ENCODE measurements at regions not wholly inside any gene's neighbourhood (a gene's known extent, or its start where the extent isn't known, plus 50 kb on each side); places are given as distances from the start of the nearest gene placed in this dataset.
A peak's percentile ranks its signal among the peaks of the same experiment; 100 is the strongest.

DNA sequence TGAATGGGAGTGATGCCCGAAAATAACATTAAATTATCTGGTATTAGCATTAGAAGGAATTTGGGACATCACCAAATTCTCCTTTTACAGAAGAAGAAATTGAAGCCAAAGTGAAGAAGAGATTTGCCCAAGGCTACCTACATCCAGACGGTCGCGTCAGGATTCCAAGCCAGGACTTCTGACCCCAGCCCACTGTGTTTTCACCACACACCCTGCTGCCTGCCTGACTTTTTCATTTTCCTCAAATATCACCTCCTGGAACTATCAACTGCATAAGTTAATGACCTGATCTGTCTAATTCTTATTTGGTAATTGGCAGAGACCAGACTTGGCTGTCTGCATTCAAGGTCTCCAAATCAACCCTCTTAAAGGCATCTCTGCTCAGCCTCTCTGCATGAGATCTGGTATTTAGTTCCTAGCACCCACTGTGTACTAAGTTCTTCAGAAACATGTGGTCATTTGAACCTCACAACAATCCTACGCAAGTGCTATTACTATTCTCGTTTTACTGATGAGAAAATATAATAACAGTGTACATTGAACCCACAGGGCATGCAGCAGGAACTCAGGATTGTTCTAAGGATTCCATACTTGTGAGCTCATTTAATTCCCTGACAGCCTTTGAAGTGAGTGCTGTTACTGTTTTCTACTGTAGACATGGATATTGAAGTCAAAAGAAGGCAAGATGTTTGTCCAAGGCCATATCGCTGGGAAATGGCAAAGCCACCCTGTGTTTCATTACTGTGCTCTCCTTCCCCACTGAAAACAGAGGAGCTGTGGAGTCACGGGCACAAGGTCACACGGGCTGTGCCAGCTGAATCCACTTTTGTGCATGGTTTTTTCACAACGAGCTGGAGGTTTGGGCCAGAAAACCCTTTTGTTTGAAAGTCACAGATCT, 195.2 kb upstream of the C1QTNF7 start:
- H3K4me3 Mint-ChIP-seq: no peak overlapping the region

GRCh38 chr4:15233264-15233597, 194.6 kb upstream of the C1QTNF7 start:
- H3K4me1 Mint-ChIP-seq (ENCODE audit: low read depth): peaks cover 25% of the 10 kb centered on the region
- peaks cover 3% of the 10 kb centered on the region for H3K27me3 Mint-ChIP-seq (ENCODE audit: low read depth)
- H3K27ac Mint-ChIP-seq: no peak overlapping the region
- no peaks in the 10 kb centered on the region for H3K36me3 Mint-ChIP-seq (ENCODE audit: low read depth)
- no peaks in the 10 kb centered on the region for H3K9me3 Mint-ChIP-seq
- H3K4me3 Mint-ChIP-seq: peak overlapping the region; percentile 39

More for the DNA sequence above, 195.2 kb upstream of the C1QTNF7 start:
- no peak overlapping the region for H3K27ac Mint-ChIP-seq
- H3K27me3 Mint-ChIP-seq (ENCODE audit: low read depth): peaks cover 3% of the 10 kb centered on the region
- H3K4me1 Mint-ChIP-seq (ENCODE audit: low read depth): peaks cover 25% of the 10 kb centered on the region
- H3K36me3 Mint-ChIP-seq (ENCODE audit: low read depth): no peaks in the 10 kb centered on the region
- H3K9me3 Mint-ChIP-seq: no peaks in the 10 kb centered on the region

DNA sequence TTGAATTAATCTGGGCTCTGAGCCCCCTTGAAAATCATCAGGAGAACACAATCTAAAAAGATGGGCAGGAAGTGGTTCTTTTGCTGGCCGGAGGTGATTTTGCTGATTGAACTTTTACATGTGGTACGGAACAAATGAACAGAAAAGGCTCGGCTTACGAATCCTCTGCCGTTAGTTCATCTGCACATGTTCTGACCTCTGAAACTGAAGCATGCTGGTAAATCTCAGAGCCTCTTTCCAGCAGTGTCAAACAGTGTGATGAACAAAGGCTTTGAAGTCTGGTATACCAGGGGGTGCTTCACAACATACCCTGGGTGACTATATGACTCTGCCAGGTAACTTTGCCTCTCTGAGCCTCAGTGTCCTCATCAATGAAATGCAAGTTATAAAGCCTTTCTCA, 194.2 kb upstream of the C1QTNF7 start:
- Mint-ChIP-seq H3K36me3 (ENCODE audit: low read depth) (no peaks in the 10 kb centered on the region), H3K27me3 (ENCODE audit: low read depth) (peaks cover 6% of the 10 kb centered on the region), H3K4me1 (ENCODE audit: low read depth) (peaks cover 25% of the 10 kb centered on the region), H3K4me3 (peak overlapping the region; percentile 39), H3K27ac (no peak overlapping the region), H3K9me3 (no peaks in the 10 kb centered on the region)

DNA sequence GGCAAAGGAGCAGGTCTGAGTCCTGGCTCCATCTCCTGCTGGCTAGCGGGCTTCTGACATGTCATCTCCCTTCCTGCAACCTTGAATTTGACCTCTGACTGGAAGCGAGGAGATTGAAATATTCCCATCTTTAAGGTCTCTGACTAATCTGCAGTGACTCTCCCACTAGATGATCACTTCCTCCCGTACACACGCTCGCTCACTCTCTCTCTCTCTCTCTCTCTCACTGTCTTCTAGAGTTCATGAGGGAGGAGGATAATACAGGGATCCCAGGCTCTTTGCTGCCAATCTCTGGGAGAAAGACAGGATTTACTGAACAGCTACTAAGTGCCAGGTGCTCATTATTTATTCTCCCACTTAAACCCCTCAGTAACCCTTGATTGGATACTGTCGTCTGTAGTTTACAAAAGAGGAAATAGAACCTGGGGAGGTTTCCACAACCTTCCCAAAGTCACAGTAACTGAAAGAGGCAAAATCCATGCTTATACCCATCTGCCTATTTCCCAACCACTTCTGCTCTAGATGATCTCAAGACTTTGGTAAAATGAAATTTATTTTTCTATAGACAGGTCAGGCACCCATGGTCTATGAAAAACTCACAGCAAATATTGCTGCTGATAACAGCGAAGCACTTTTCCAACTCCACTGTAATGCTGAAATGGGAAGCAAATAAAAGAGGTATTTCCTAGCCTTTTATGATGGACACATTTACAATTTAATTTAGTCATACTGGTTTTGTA, 193.5 kb upstream of the C1QTNF7 start:
- Mint-ChIP-seq H3K9me3 (no peaks in the 10 kb centered on the region), H3K36me3 (ENCODE audit: low read depth) (no peaks in the 10 kb centered on the region), H3K27me3 (ENCODE audit: low read depth) (peaks cover 7% of the 10 kb centered on the region), H3K4me1 (ENCODE audit: low read depth) (peaks cover 25% of the 10 kb centered on the region), H3K27ac (peak overlapping the region; percentile 15), H3K4me3 (peak overlapping the region; percentile 40)

DNA sequence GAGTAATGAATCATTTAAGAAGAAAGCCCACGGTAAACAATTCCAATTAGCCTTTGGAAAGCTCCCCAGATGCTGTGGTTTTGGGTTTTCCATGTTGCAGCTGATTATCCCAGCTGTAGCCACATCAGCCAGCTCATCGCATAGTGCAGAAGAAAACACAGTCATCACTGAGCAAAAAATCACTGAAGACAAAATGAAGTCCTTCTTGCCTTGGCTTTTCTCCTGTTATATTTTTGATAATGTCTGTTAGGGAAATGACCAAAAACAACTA, 193.0 kb upstream of the C1QTNF7 start:
- H3K4me1 Mint-ChIP-seq (ENCODE audit: low read depth): peaks cover 25% of the 10 kb centered on the region
- H3K27ac Mint-ChIP-seq: no peak overlapping the region

GRCh38 chr4:15235135-15235534, 192.7 kb upstream of the C1QTNF7 start:
- peaks cover 25% of the 10 kb centered on the region for H3K4me1 Mint-ChIP-seq (ENCODE audit: low read depth)
- H3K36me3 Mint-ChIP-seq (ENCODE audit: low read depth): no peaks in the 10 kb centered on the region
- H3K27me3 Mint-ChIP-seq (ENCODE audit: low read depth): peaks cover 7% of the 10 kb centered on the region
- no peaks in the 10 kb centered on the region for H3K9me3 Mint-ChIP-seq
- H3K27ac Mint-ChIP-seq: no peak overlapping the region
- H3K4me3 Mint-ChIP-seq: no peak overlapping the region

More for the DNA sequence above, 193.0 kb upstream of the C1QTNF7 start:
- no peak overlapping the region for H3K4me3 Mint-ChIP-seq
- peaks cover 7% of the 10 kb centered on the region for H3K27me3 Mint-ChIP-seq (ENCODE audit: low read depth)
- H3K36me3 Mint-ChIP-seq (ENCODE audit: low read depth): no peaks in the 10 kb centered on the region
- no peaks in the 10 kb centered on the region for H3K9me3 Mint-ChIP-seq

GRCh38 chr4:15237648-15238230, 190.1 kb upstream of the C1QTNF7 start:
- Mint-ChIP-seq H3K27me3 (ENCODE audit: low read depth) (peaks cover 7% of the 10 kb centered on the region), H3K4me1 (ENCODE audit: low read depth) (peaks cover 19% of the 10 kb centered on the region), H3K9me3 (no peaks in the 10 kb centered on the region), H3K4me3 (no peak overlapping the region), H3K27ac (no peak overlapping the region), H3K36me3 (ENCODE audit: low read depth) (no peaks in the 10 kb centered on the region)

DNA sequence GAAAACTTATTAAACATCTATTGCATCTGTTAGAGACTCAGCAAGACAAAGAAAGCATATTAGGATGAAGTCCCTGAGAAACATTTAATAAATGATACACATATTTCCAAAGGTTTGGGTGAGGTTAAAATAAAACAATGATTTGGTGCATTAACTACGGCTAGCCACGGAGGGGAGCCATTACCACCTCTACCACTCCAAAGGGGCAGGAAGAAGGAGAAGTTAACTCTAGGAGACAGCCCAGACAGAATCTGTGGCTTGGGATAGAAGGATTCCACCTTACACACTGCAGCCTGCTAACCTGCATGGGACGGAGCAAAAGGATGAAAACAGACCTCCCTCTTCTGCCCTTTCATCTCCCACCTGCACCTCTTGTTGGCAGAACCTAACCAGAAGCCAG, 189.1 kb upstream of the C1QTNF7 start:
- H3K4me1 Mint-ChIP-seq (ENCODE audit: low read depth): peaks cover 9% of the 10 kb centered on the region
- H3K36me3 Mint-ChIP-seq (ENCODE audit: low read depth): no peaks in the 10 kb centered on the region
- H3K27me3 Mint-ChIP-seq (ENCODE audit: low read depth): peaks cover 7% of the 10 kb centered on the region
- H3K27ac Mint-ChIP-seq: no peak overlapping the region
- H3K4me3 Mint-ChIP-seq: no peak overlapping the region
- no peaks in the 10 kb centered on the region for H3K9me3 Mint-ChIP-seq

DNA sequence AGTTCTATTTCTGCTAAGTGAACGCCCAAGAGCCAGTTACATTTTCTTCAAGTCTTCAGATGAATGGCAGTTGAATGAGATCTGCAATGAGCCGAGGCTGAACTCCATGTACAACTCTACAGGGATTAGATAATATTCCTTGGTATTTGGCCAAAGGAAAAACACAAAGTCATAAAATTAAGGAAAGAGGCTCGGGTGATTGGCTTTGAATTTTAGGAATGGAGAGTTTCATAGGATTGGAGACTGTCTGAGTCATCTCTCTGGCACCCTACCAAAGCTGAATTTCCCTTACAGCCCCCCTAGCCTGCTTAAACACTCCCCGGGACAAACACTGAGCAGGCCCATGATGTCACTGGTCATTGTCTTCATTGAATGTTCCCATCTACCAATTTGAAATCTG, 188.0 kb upstream of the C1QTNF7 start:
- Mint-ChIP-seq H3K9me3 (no peaks in the 10 kb centered on the region), H3K4me3 (no peak overlapping the region), H3K4me1 (ENCODE audit: low read depth) (no peaks in the 10 kb centered on the region), H3K36me3 (ENCODE audit: low read depth) (no peaks in the 10 kb centered on the region), H3K27me3 (ENCODE audit: low read depth) (peaks cover 4% of the 10 kb centered on the region), H3K27ac (no peak overlapping the region)

DNA sequence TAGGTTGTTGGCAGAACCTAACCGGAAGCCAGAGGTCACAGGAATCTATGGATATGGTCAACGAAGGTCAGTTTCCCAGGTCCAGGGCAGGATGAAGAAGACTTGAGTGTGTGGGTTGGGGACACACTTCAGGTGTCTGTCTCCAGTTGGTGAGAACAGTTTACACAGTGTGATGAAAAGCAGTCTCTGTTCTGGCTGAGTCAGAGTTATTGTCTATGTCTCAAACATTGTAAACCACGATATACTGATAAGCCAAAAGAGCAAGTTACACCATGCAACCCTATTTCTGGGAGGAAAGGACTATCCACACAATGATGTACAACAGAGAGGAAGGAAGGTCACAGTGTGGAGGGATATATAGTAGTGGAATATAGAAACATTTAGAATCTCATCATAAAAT, 187.1 kb upstream of the C1QTNF7 start:
- Mint-ChIP-seq H3K4me1 (ENCODE audit: low read depth) (no peaks in the 10 kb centered on the region), H3K9me3 (no peaks in the 10 kb centered on the region)

DNA sequence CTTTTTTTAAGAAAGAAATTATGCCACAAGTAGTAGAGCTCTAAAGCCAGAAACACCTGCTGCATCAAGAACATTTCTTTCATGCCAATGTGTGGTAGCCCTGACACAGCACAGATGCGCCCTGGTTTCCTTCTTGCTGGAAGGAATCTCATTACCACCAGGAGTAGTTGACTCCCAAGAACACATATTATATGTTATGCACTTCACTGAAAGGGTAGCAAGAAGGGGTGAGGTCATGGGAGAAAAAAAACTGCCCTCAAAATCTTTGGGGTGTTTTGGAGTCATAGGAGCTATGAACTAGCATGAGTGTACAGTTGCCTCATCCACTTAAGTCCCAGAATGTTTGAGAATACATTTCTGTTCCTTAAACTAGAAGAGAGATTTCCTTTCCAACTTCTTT, 185.8 kb upstream of the C1QTNF7 start:
- H3K9me3 Mint-ChIP-seq: no peaks in the 10 kb centered on the region
- H3K4me3 Mint-ChIP-seq: no peak overlapping the region
- no peak overlapping the region for H3K27ac Mint-ChIP-seq

More for the DNA sequence above, 187.1 kb upstream of the C1QTNF7 start:
- Mint-ChIP-seq H3K4me3 (no peak overlapping the region), H3K27ac (no peak overlapping the region), H3K27me3 (ENCODE audit: low read depth) (peaks cover 4% of the 10 kb centered on the region), H3K36me3 (ENCODE audit: low read depth) (no peaks in the 10 kb centered on the region)

GRCh38 chr4:15244354-15244753, 183.5 kb upstream of the C1QTNF7 start:
- no peak overlapping the region for H3K4me3 Mint-ChIP-seq
- H3K27ac Mint-ChIP-seq: no peak overlapping the region
- no peaks in the 10 kb centered on the region for H3K9me3 Mint-ChIP-seq
- H3K36me3 Mint-ChIP-seq (ENCODE audit: low read depth): no peaks in the 10 kb centered on the region
- no peaks in the 10 kb centered on the region for H3K4me1 Mint-ChIP-seq (ENCODE audit: low read depth)
- H3K27me3 Mint-ChIP-seq (ENCODE audit: low read depth): no peaks in the 10 kb centered on the region

More for the DNA sequence above, 185.8 kb upstream of the C1QTNF7 start:
- Mint-ChIP-seq H3K4me1 (ENCODE audit: low read depth) (no peaks in the 10 kb centered on the region), H3K36me3 (ENCODE audit: low read depth) (no peaks in the 10 kb centered on the region), H3K27me3 (ENCODE audit: low read depth) (peaks cover 4% of the 10 kb centered on the region)

DNA sequence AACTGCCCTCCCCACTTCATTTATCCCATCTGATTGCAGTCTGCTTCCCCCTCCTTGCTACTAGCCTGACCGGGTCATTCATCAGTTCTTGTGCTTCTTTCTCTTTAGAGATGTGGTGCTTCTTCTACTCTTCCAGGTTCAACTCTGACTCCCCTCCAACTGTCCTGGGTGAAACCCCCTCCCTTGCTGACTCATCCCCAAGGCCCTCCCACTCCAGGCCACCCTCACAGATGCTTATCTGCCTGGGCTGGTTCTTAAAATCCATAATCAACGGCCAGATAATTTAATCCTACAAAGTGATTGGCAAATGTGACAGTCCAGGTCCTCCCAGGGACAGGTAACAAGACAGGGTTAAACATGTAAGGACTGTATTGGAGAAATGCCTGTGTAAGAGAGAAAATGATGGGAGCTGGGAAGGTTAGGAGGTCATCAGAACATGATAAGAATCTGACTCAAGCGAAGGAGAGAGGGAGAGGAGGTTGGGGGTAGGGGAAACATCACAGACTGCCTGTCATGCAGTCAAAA, 182.8 kb upstream of the C1QTNF7 start:
- no peaks in the 10 kb centered on the region for H3K9me3 Mint-ChIP-seq
- no peak overlapping the region for H3K27ac Mint-ChIP-seq
- no peak overlapping the region for H3K4me3 Mint-ChIP-seq
- no peaks in the 10 kb centered on the region for H3K36me3 Mint-ChIP-seq (ENCODE audit: low read depth)
- no peaks in the 10 kb centered on the region for H3K4me1 Mint-ChIP-seq (ENCODE audit: low read depth)
- no peaks in the 10 kb centered on the region for H3K27me3 Mint-ChIP-seq (ENCODE audit: low read depth)

DNA sequence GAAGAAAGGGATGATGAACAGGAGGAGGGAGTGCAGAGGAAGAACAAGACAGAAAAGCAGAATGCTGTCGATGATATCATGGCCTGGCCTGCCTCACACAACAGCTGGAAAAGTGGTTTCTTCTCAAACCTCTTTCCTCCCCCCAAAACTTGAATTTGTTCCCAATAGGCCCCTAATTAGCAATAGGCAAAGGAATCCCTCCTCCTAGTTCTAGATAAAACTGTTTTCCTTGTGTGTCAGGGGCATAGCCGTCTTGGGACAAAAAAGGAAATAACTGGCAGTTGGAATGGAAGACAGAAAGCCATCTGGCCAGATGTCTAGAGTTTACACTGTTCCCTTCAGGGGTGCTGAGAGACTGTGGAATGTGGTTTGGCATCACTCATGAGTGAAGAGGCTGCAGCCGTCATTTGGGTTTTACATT, 177.8 kb upstream of the C1QTNF7 start:
- Mint-ChIP-seq H3K27ac (no peak overlapping the region), H3K4me1 (ENCODE audit: low read depth) (no peaks in the 10 kb centered on the region), H3K4me3 (no peak overlapping the region), H3K27me3 (ENCODE audit: low read depth) (no peaks in the 10 kb centered on the region), H3K36me3 (ENCODE audit: low read depth) (no peaks in the 10 kb centered on the region), H3K9me3 (no peaks in the 10 kb centered on the region)

GRCh38 chr4:15253349-15253748, 174.5 kb upstream of the C1QTNF7 start:
- H3K4me3 Mint-ChIP-seq: no peak overlapping the region
- H3K4me1 Mint-ChIP-seq (ENCODE audit: low read depth): no peaks in the 10 kb centered on the region

More at GRCh38 chr4:15253349-15253748, 174.5 kb upstream of the C1QTNF7 start:
- Mint-ChIP-seq H3K36me3 (ENCODE audit: low read depth) (no peaks in the 10 kb centered on the region), H3K9me3 (no peaks in the 10 kb centered on the region), H3K27ac (no peak overlapping the region), H3K27me3 (ENCODE audit: low read depth) (no peaks in the 10 kb centered on the region)

Measured in T-helper 1 cell treated with Interleukin-12 subunit alpha and Interleukin-12 subunit beta and Interleukin-4 antibody, amounts not matched to agents 30 μg/mL and 1 μg/mL, for 36 hours (primary cell).